Left ventricle myocardium inferior (tissue), 1 donor: ENCODE measurements at regions not wholly inside any gene's neighbourhood (a gene's known extent, or its start where the extent isn't known, plus 50 kb on each side); places are given as distances from the start of the nearest gene placed in this dataset.

Experiments
- DNase-seq: peaks from one replicate; pipeline ENCODE4 v3.0.0-alpha.2; 2020
- H3K27ac ChIP-seq: fragments of 200-600 bp; replicated peaks from 2 replicates; pipeline ENCODE4 v1.8.0; 2021
- H3K27me3 ChIP-seq: fragments of 200-600 bp; 2 replicates; pipeline ENCODE4 v1.8.0; 2021; ENCODE audit warnings: low read depth
- H3K36me3 ChIP-seq: fragments of 200-600 bp; 2 replicates; pipeline ENCODE4 v1.8.0; 2021
- H3K4me1 ChIP-seq: fragments of 200-600 bp; 2 replicates; pipeline ENCODE4 v1.8.0; 2021
- H3K4me3 ChIP-seq: fragments of 200-600 bp; 2 replicates; pipeline ENCODE4 v1.8.0; 2021; ENCODE audit warnings: mild to moderate bottlenecking, moderate library complexity
- H3K9me3 ChIP-seq: fragments of 200-600 bp; replicated peaks from 2 replicates; pipeline ENCODE4 v1.8.0; 2021
- CTCF ChIP-seq: fragments of 200-600 bp; IDR thresholded peaks from 2 replicates; pipeline ENCODE4 v1.8.0; 2021; ENCODE audit warnings: antibody characterized with exemption, mild to moderate bottlenecking, borderline replicate concordance
- intact Hi-C: fragments of 100-400 bp; cut with micrococcal nuclease; formaldehyde crosslinking; loops from one replicate; pipeline ENCODE4 v1.11.0; 2022
- donor health status: DM: no; HTN: yes; CAD: no; lungs with severe emphysema.

DNA sequence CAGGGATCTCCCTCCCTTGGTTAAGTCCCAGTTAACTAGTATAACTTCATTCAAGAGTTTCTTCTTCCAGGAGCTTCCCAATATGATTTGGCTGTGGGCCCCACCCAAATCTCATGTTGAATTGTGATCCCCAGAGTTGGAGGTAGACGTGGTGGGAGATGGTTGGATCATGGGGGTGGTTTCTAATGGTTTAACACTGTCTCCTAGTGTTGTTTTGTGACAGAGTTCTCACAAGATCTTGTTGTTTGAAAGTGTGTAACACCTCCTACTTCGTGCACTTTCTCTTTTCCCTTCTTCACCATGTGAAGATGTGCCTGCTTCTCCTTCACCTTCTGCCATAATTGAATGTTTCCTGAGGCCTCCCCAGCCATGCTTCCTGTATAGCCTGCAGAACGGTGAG is 251.8 kb upstream of the FGGY start:
- peaks cover 38% of the 10 kb centered on the region for H3K4me1 ChIP-seq
- no peak for DNase-seq
- no peak overlapping the region for H3K27ac ChIP-seq
- no peaks in the 10 kb centered on the region for H3K27me3 ChIP-seq
- H3K36me3 ChIP-seq = no peaks in the 10 kb centered on the region
- H3K4me3 ChIP-seq = no peak overlapping the region
- intact Hi-C loops = no loop called here
- H3K9me3 ChIP-seq = no peaks in the 10 kb centered on the region
- TF ChIP-seq CTCF = no peak

- intact Hi-C loops = no loop called here
- no peak for DNase-seq
- Histone ChIP-seq H3K4me1 (peaks cover 38% of the 10 kb centered on the region), H3K27me3 (no peaks in the 10 kb centered on the region), H3K4me3 (no peak overlapping the region), H3K9me3 (no peaks in the 10 kb centered on the region), H3K36me3 (no peaks in the 10 kb centered on the region), H3K27ac (no peak overlapping the region)
- no peak for TF ChIP-seq CTCF
Observed at GRCh38 chr1:59045636-59046035, 251.3 kb upstream of the FGGY start.

DNA sequence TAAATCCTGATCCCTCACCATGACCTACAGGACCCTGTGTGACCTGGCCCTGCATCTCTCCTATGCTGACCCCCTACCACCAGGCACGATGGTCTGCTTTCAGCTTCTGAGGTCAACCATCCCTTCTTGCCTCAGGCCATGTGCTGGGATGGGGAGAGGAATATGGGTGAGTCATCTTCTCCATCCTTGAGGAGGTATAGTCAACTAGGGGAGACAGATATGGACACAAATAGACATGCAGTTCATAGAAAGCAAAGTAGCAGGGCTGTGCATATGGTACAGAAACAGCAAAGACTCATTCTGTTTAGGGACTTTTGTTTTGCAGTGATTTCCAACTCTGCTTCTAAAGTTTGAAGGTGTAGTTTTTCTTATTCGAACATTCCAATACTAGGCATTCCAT is 250.8 kb upstream of the FGGY start:
- H3K4me3 ChIP-seq = no peak overlapping the region
- peaks cover 38% of the 10 kb centered on the region for H3K4me1 ChIP-seq

GRCh38 chr1:59046730-59047157 is 250.2 kb upstream of the FGGY start:
- DNase-seq = no peak
- Histone ChIP-seq H3K4me1 (peaks cover 34% of the 10 kb centered on the region), H3K9me3 (no peaks in the 10 kb centered on the region), H3K4me3 (no peak overlapping the region), H3K27ac (no peak overlapping the region), H3K36me3 (no peaks in the 10 kb centered on the region), H3K27me3 (no peaks in the 10 kb centered on the region)
- intact Hi-C loops = no loop called here
- peak; percentile 10 for TF ChIP-seq CTCF

More for the DNA sequence above, 250.8 kb upstream of the FGGY start:
- Histone ChIP-seq H3K27me3 (no peaks in the 10 kb centered on the region), H3K9me3 (no peaks in the 10 kb centered on the region), H3K36me3 (no peaks in the 10 kb centered on the region), H3K27ac (no peak overlapping the region)
- intact Hi-C loops = no loop called here
- no peak for TF ChIP-seq CTCF
- DNase-seq = no peak

DNA sequence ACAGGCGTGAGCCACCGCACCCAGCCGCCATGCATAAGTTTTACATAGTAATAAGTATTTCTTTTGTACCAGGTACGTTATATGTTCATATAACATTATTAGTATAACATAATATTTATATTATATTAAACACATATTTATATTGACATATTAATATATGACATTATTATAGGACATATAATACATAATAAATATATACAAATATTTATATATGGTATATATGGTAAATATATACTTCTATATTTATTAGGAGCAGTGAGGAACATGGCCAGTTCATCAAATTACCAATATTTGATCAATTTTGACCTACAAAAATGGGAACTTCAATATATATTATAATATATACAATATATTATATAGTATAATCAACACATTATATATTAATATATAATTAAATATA is 245.9 kb upstream of the FGGY start:
- Histone ChIP-seq H3K9me3 (no peaks in the 10 kb centered on the region), H3K4me1 (peaks cover 12% of the 10 kb centered on the region), H3K36me3 (no peaks in the 10 kb centered on the region), H3K4me3 (no peak overlapping the region), H3K27ac (no peak overlapping the region), H3K27me3 (no peaks in the 10 kb centered on the region)
- intact Hi-C loops = no loop called here
- TF ChIP-seq CTCF = no peak
- DNase-seq = no peak

DNA sequence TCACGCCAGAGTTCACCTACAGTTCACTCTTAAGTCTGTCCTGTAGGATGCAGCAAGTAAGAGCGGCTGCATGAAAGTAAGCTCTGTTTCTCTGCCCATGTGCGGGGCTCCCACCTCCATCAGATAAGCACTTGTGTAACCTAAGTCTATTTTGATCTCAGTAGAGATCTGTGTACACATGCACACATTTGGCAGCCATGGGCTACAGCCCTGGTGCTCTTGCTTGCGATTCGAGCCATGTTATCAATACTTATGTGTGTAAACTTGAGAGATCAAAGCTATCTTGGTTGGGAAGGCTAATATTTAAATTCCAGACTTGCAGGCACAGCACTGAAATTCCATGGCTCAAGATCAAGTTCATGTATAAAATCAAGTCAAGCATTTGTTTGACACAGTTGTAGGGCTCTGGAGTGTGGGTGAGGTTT is 244.7 kb upstream of the FGGY start:
- intact Hi-C loops = no loop called here
- H3K27ac ChIP-seq = no peak overlapping the region
- H3K4me1 ChIP-seq = peaks cover 17% of the 10 kb centered on the region
- no peak for TF ChIP-seq CTCF
- no peaks in the 10 kb centered on the region for H3K9me3 ChIP-seq
- no peaks in the 10 kb centered on the region for H3K27me3 ChIP-seq
- H3K36me3 ChIP-seq = no peaks in the 10 kb centered on the region
- DNase-seq = no peak
- no peak overlapping the region for H3K4me3 ChIP-seq
